ENCODE measurements at regions not wholly inside any gene's neighbourhood (a gene's known extent, or its start where the extent isn't known, plus 50 kb on each side); places are given as distances from the start of the nearest gene placed in this dataset.

- intact Hi-C loops (cut with DNase I; ENCODE audit: low total_unique reads) = no loop called here
These were observed 323.7 kb downstream of the HHIPL2 start for GRCh38 chr1:222224156-222224555.

GRCh38 chr1:222223010-222223409, 324.9 kb downstream of the HHIPL2 start:
- intact Hi-C loops (cut with DNase I; ENCODE audit: low total_unique reads) = no loop called here
- peaks cover 0 to 22% (median 6%) of the 10 kb centered on the region in 8 donors for H3K9me3 ChIP-seq
- no peak for TF ChIP-seq POLR2A (IDR thresholded peaks at IDR 0.05)
- TF ChIP-seq POLR2AphosphoS5 (IDR thresholded peaks at IDR 0.05) = no peak
- no peak for TF ChIP-seq CTCF (IDR thresholded peaks at IDR 0.05 in 8 of 11, conservative IDR thresholded peaks at IDR 0.05 in 3 of 11)
- H3K36me3 ChIP-seq = no peaks in the 10 kb centered on the region
- H3K27me3 ChIP-seq (replicated peaks in 1 of 7) = no peaks in the 10 kb centered on the region
- no peak for DNase-seq
- H3K4me1 ChIP-seq = peaks cover 0 to 10% (median 3%) of the 10 kb centered on the region in 6 donors
- no peak overlapping the region for H3K4me3 ChIP-seq
- WGBS, 5 donors = 83 to 94% (median 92%) methylated on average over 1 of the region's 1 CpG
- no peak overlapping the region for H3K27ac ChIP-seq

More at GRCh38 chr1:222224156-222224555, 323.7 kb downstream of the HHIPL2 start:
- Histone ChIP-seq H3K27me3 (replicated peaks in 1 of 7) (no peaks in the 10 kb centered on the region), H3K27ac (peak overlapping the region in 4 of 8 donors; percentile 9 to 35 (median 28)), H3K9me3 (peaks cover 0 to 11% (median 3%) of the 10 kb centered on the region in 8 donors), H3K36me3 (no peaks in the 10 kb centered on the region), H3K4me1 (peaks cover 0 to 10% (median 3%) of the 10 kb centered on the region in 6 donors), H3K4me3 (no peak overlapping the region)
- no peak for DNase-seq
- no peak for TF ChIP-seq POLR2A (IDR thresholded peaks at IDR 0.05)
- TF ChIP-seq CTCF (IDR thresholded peaks at IDR 0.05 in 8 of 11, conservative IDR thresholded peaks at IDR 0.05 in 3 of 11) = no peak
- no peak for TF ChIP-seq POLR2AphosphoS5 (IDR thresholded peaks at IDR 0.05)
- WGBS, 5 donors = 63 to 79% (median 66%) methylated on average over 4 of the region's 4 CpGs

- DNase-seq = no peak
- WGBS, 5 donors = 63 to 86% (median 73%) methylated on average over 3 of the region's 3 CpGs
- Histone ChIP-seq H3K4me1 (no peaks in the 10 kb centered on the region), H3K27ac (no peak overlapping the region), H3K27me3 (replicated peaks in 1 of 7) (no peaks in the 10 kb centered on the region), H3K9me3 (peaks cover 0 to 22% (median 6%) of the 10 kb centered on the region in 8 donors), H3K4me3 (no peak overlapping the region), H3K36me3 (no peaks in the 10 kb centered on the region)
- TF ChIP-seq POLR2A (IDR thresholded peaks at IDR 0.05) (no peak), POLR2AphosphoS5 (IDR thresholded peaks at IDR 0.05) (no peak), CTCF (IDR thresholded peaks at IDR 0.05 in 8 of 11, conservative IDR thresholded peaks at IDR 0.05 in 3 of 11) (no peak)
- intact Hi-C loops (cut with DNase I; ENCODE audit: low total_unique reads) = no loop called here
These were observed 331.6 kb downstream of the HHIPL2 start for GRCh38 chr1:222216255-222216754.

- DNase-seq = no peak
- 82 to 90% (median 89%) methylated on average over 2 of the region's 2 CpGs for WGBS, 5 donors
- Histone ChIP-seq H3K4me1 (no peaks in the 10 kb centered on the region), H3K9me3 (no peaks in the 10 kb centered on the region), H3K4me3 (no peak overlapping the region), H3K27ac (no peak overlapping the region), H3K36me3 (no peaks in the 10 kb centered on the region), H3K27me3 (replicated peaks in 1 of 7) (no peaks in the 10 kb centered on the region)
- TF ChIP-seq POLR2AphosphoS5 (IDR thresholded peaks at IDR 0.05) (no peak), CTCF (IDR thresholded peaks at IDR 0.05 in 8 of 11, conservative IDR thresholded peaks at IDR 0.05 in 3 of 11) (no peak), POLR2A (IDR thresholded peaks at IDR 0.05) (no peak)
- intact Hi-C loops (cut with DNase I; ENCODE audit: low total_unique reads) = no loop called here
These were observed 337.1 kb downstream of the HHIPL2 start for GRCh38 chr1:222210776-222211175.
